ENCODE measurements at regions not wholly inside any gene's neighbourhood (a gene's known extent, or its start where the extent isn't known, plus 50 kb on each side); places are given as distances from the start of the nearest gene placed in this dataset.

- no peaks in the 10 kb centered on the region for H3K27me3 Mint-ChIP-seq
- H3K27ac Mint-ChIP-seq: no peak overlapping the region
- ATAC-seq (ENCODE audit: low read depth in 2 of 2) (no peak), DNase-seq (no peak)
- no peaks in the 10 kb centered on the region for H3K36me3 Mint-ChIP-seq
- peaks cover 0 to 15% (median 5%) of the 10 kb centered on the region in 7 donors for H3K9me3 Mint-ChIP-seq
- H3K4me1 Mint-ChIP-seq: no peaks in the 10 kb centered on the region
- no peak overlapping the region for H3K4me3 Mint-ChIP-seq
Observed at GRCh38 chr2:82731824-82732223, 1727.3 kb downstream of the SUCLG1 start.

- no peaks in the 10 kb centered on the region for H3K36me3 Mint-ChIP-seq
- DNase-seq (no peak), ATAC-seq (ENCODE audit: low read depth in 2 of 2) (no peak)
- H3K9me3 Mint-ChIP-seq: peaks cover 0 to 15% (median 3%) of the 10 kb centered on the region in 7 donors
- no peak overlapping the region for H3K4me3 Mint-ChIP-seq
- no peak overlapping the region for H3K27ac Mint-ChIP-seq
- no peaks in the 10 kb centered on the region for H3K27me3 Mint-ChIP-seq
- no peaks in the 10 kb centered on the region for H3K4me1 Mint-ChIP-seq
Observed at GRCh38 chr2:82730811-82731210, 1728.3 kb downstream of the SUCLG1 start.

GRCh38 chr2:82728090-82728489 is 1731.0 kb downstream of the SUCLG1 start:
- no peaks in the 10 kb centered on the region for H3K4me1 Mint-ChIP-seq

GRCh38 chr2:82708681-82709080 is 1750.4 kb downstream of the SUCLG1 start:
- no peaks in the 10 kb centered on the region for H3K27me3 Mint-ChIP-seq
- no peaks in the 10 kb centered on the region for H3K36me3 Mint-ChIP-seq
- no peak for DNase-seq
- H3K9me3 Mint-ChIP-seq: peaks cover 0 to 9% (median 4%) of the 10 kb centered on the region in 7 donors
- H3K27ac Mint-ChIP-seq: no peak overlapping the region
- no peak overlapping the region for H3K4me3 Mint-ChIP-seq
- no peaks in the 10 kb centered on the region for H3K4me1 Mint-ChIP-seq
- no peak for ATAC-seq (ENCODE audit: low read depth in 2 of 2)

More at GRCh38 chr2:82728090-82728489, 1731.0 kb downstream of the SUCLG1 start:
- Mint-ChIP-seq H3K9me3 (peaks cover 0 to 15% (median 3%) of the 10 kb centered on the region in 7 donors), H3K27ac (no peak overlapping the region), H3K4me3 (no peak overlapping the region), H3K27me3 (no peaks in the 10 kb centered on the region), H3K36me3 (no peaks in the 10 kb centered on the region)
- DNase-seq: no peak
- ATAC-seq (ENCODE audit: low read depth in 2 of 2): no peak

- DNase-seq (no peak), ATAC-seq (ENCODE audit: low read depth in 2 of 2) (no peak)
- Mint-ChIP-seq H3K9me3 (peaks cover 0 to 15% (median 2%) of the 10 kb centered on the region in 7 donors), H3K27ac (no peak overlapping the region), H3K27me3 (no peaks in the 10 kb centered on the region), H3K4me3 (no peak overlapping the region), H3K4me1 (no peaks in the 10 kb centered on the region), H3K36me3 (no peaks in the 10 kb centered on the region)
Observed at GRCh38 chr2:82697231-82697630, 1761.8 kb downstream of the SUCLG1 start.

GRCh38 chr2:82694431-82694830 is 1764.6 kb downstream of the SUCLG1 start:
- H3K4me3 Mint-ChIP-seq: no peak overlapping the region
- no peak overlapping the region for H3K27ac Mint-ChIP-seq
- H3K27me3 Mint-ChIP-seq: no peaks in the 10 kb centered on the region
- H3K36me3 Mint-ChIP-seq: no peaks in the 10 kb centered on the region
- no peak for DNase-seq
- H3K4me1 Mint-ChIP-seq: no peaks in the 10 kb centered on the region
- H3K9me3 Mint-ChIP-seq: peaks cover 0 to 6% (median 0%) of the 10 kb centered on the region in 7 donors
- no peak for ATAC-seq (ENCODE audit: low read depth in 2 of 2)

- Mint-ChIP-seq H3K4me3 (no peak overlapping the region), H3K4me1 (no peaks in the 10 kb centered on the region), H3K27me3 (no peaks in the 10 kb centered on the region), H3K36me3 (no peaks in the 10 kb centered on the region), H3K27ac (no peak overlapping the region), H3K9me3 (peaks cover 0 to 6% (median 0%) of the 10 kb centered on the region in 7 donors)
- DNase-seq (no peak), ATAC-seq (ENCODE audit: low read depth in 2 of 2) (no peak)
Observed at GRCh38 chr2:82690757-82691411, 1768.2 kb downstream of the SUCLG1 start.

- no peaks in the 10 kb centered on the region for H3K27me3 Mint-ChIP-seq
- H3K4me1 Mint-ChIP-seq: no peaks in the 10 kb centered on the region
- no peaks in the 10 kb centered on the region for H3K36me3 Mint-ChIP-seq
- peaks cover 0 to 20% (median 12%) of the 10 kb centered on the region in 7 donors for H3K9me3 Mint-ChIP-seq
- H3K27ac Mint-ChIP-seq: no peak overlapping the region
- no peak overlapping the region for H3K4me3 Mint-ChIP-seq
- DNase-seq (no peak), ATAC-seq (ENCODE audit: low read depth in 2 of 2) (no peak)
Observed at GRCh38 chr2:82675186-82675585, 1783.9 kb downstream of the SUCLG1 start.

GRCh38 chr2:82674652-82675051 is 1784.4 kb downstream of the SUCLG1 start:
- DNase-seq (no peak), ATAC-seq (ENCODE audit: low read depth in 2 of 2) (no peak)
- Mint-ChIP-seq H3K4me3 (no peak overlapping the region), H3K36me3 (no peaks in the 10 kb centered on the region), H3K27me3 (no peaks in the 10 kb centered on the region), H3K27ac (no peak overlapping the region), H3K4me1 (no peaks in the 10 kb centered on the region), H3K9me3 (peaks cover 0 to 20% (median 8%) of the 10 kb centered on the region in 7 donors)

GRCh38 chr2:82667491-82667890 is 1791.6 kb downstream of the SUCLG1 start:
- Mint-ChIP-seq H3K4me1 (no peaks in the 10 kb centered on the region), H3K27ac (no peak overlapping the region), H3K36me3 (no peaks in the 10 kb centered on the region), H3K4me3 (no peak overlapping the region), H3K27me3 (no peaks in the 10 kb centered on the region), H3K9me3 (peaks cover 0 to 5% (median 1%) of the 10 kb centered on the region in 7 donors)
- DNase-seq: no peak
- ATAC-seq (ENCODE audit: low read depth in 2 of 2): no peak

GRCh38 chr2:82665691-82666090 is 1793.4 kb downstream of the SUCLG1 start:
- Mint-ChIP-seq H3K27ac (no peak overlapping the region), H3K4me1 (no peaks in the 10 kb centered on the region), H3K27me3 (no peaks in the 10 kb centered on the region), H3K36me3 (no peaks in the 10 kb centered on the region), H3K9me3 (peaks cover 0 to 5% (median 1%) of the 10 kb centered on the region in 7 donors), H3K4me3 (no peak overlapping the region)
- ATAC-seq (ENCODE audit: low read depth in 2 of 2) (no peak), DNase-seq (no peak)

GRCh38 chr2:82657106-82657505 is 1802.0 kb downstream of the SUCLG1 start:
- DNase-seq (no peak), ATAC-seq (ENCODE audit: low read depth in 2 of 2) (no peak)
- Mint-ChIP-seq H3K27me3 (no peaks in the 10 kb centered on the region), H3K36me3 (no peaks in the 10 kb centered on the region), H3K9me3 (peaks cover 0 to 9% (median 5%) of the 10 kb centered on the region in 7 donors), H3K27ac (peak overlapping the region in 1 of 6 donors; percentile 12), H3K4me3 (no peak overlapping the region), H3K4me1 (no peaks in the 10 kb centered on the region)

GRCh38 chr2:82656420-82656819 is 1802.7 kb downstream of the SUCLG1 start:
- peaks cover 0 to 9% (median 5%) of the 10 kb centered on the region in 7 donors for H3K9me3 Mint-ChIP-seq
- H3K36me3 Mint-ChIP-seq: no peaks in the 10 kb centered on the region
- H3K27me3 Mint-ChIP-seq: no peaks in the 10 kb centered on the region
- no peak overlapping the region for H3K4me3 Mint-ChIP-seq
- ATAC-seq (ENCODE audit: low read depth in 2 of 2) (no peak), DNase-seq (no peak)
- no peaks in the 10 kb centered on the region for H3K4me1 Mint-ChIP-seq
- H3K27ac Mint-ChIP-seq: peak overlapping the region in 1 of 6 donors; percentile 33

- Mint-ChIP-seq H3K4me1 (no peaks in the 10 kb centered on the region), H3K9me3 (peaks cover 2 to 13% (median 5%) of the 10 kb centered on the region in 7 donors), H3K27me3 (no peaks in the 10 kb centered on the region), H3K36me3 (no peaks in the 10 kb centered on the region), H3K4me3 (no peak overlapping the region), H3K27ac (no peak overlapping the region)
- no peak for ATAC-seq (ENCODE audit: low read depth in 2 of 2)
- DNase-seq: no peak
Observed at GRCh38 chr2:82652117-82652516, 1807.0 kb downstream of the SUCLG1 start.

Measured in naive B cell (primary cell).